ENCODE measurements at regions not wholly inside any gene's neighbourhood (a gene's known extent, or its start where the extent isn't known, plus 50 kb on each side); places are given as distances from the start of the nearest gene placed in this dataset.

- TF ChIP-seq CTCF (conservative IDR thresholded peaks at IDR 0.05; ENCODE audit: low read length) (no peak), EZH2phosphoT487 (IDR thresholded peaks at IDR 0.05; ENCODE audit: borderline replicate concordance, low read depth, low read length) (no peak)
Observed at GRCh38 chr3:112755845-112756613, 90.6 kb downstream of the CD200R1L start.
